IMR-90 (cell line): ENCODE measurements at regions not wholly inside any gene's neighbourhood (a gene's known extent, or its start where the extent isn't known, plus 50 kb on each side); places are given as distances from the start of the nearest gene placed in this dataset.

Experiments
- ATAC-seq: fragments of 200-7000 bp; cut with Tn5 transposase; 2 replicates; pipeline ENCODE4 v1.9.1; 2020; ENCODE audit warnings: low read depth, mild to moderate bottlenecking, moderate library complexity
- BruUV-seq: library from RNA; stranded (reverse); fragments of 400-500 nt; replicated peaks from 2 replicates; lab custom pipeline; 2021; lab: Mats Ljungman, UMichigan
- CTCF ChIA-PET: fragments of 300-600 bp; formaldehyde crosslinking; extraction: SDS; loops from one replicate; lab custom pipeline; 2021; ENCODE audit warnings: antibody characterized with exemption; lab: Yijun Ruan, JAX
- POLR2A ChIA-PET: fragments of 300-600 bp; sonication (Branson Sonifier 250); formaldehyde crosslinking; loops from one replicate; lab custom pipeline; 2022; ENCODE audit warnings: antibody characterized with exemption; ENCODE audit not compliant: unreplicated experiment; lab: Charles Lee
- DNase-seq: peaks from one replicate; pipeline ENCODE4 v3.0.0; 2013
- H2AFZ ChIP-seq: replicated peaks from 2 replicates; pipeline ENCODE3; 2013; ENCODE audit warnings: low read length, mild to moderate bottlenecking; ENCODE audit not compliant: poor library complexity
- H2AK5ac ChIP-seq: 2 replicates; pipeline ENCODE4 v1.6.1; 2013; ENCODE audit warnings: low read depth, low read length, inconsistent platforms
- H2AK9ac ChIP-seq: replicated peaks from 2 replicates; pipeline ENCODE3; 2013; ENCODE audit warnings: mild to moderate bottlenecking, low read depth, low read length, moderate library complexity; ENCODE audit not compliant: poor library complexity
- H2BK120ac ChIP-seq: 2 replicates; pipeline ENCODE4 v1.6.1; 2013; ENCODE audit warnings: low read depth, low read length, inconsistent platforms
- H2BK15ac ChIP-seq: 3 replicates; pipeline ENCODE4 v1.6.1; 2013; ENCODE audit warnings: low read depth, low read length, inconsistent platforms
- H2BK20ac ChIP-seq: 2 replicates; pipeline ENCODE4 v1.6.1; 2013; ENCODE audit warnings: low read depth, mild to moderate bottlenecking, inconsistent platforms, low read length, moderate library complexity
- H2BK5ac ChIP-seq: 2 replicates; pipeline ENCODE4 v1.6.1; 2013; ENCODE audit warnings: mild to moderate bottlenecking, low read depth, low read length, inconsistent platforms; ENCODE audit not compliant: poor library complexity, severe bottlenecking
- H3K14ac ChIP-seq: replicated peaks from 2 replicates; pipeline ENCODE4 v1.6.1; 2013; ENCODE audit warnings: low read depth, low read length, inconsistent platforms
- H3K18ac ChIP-seq: 2 replicates; pipeline ENCODE4 v1.6.1; 2013; ENCODE audit warnings: low read depth, low read length, control low read depth
- H3K23ac ChIP-seq: 2 replicates; pipeline ENCODE4 v1.6.1; 2013; ENCODE audit warnings: low read depth, low read length, inconsistent platforms
- H3K27ac ChIP-seq: 2 replicates; pipeline ENCODE4 v1.5.1; 2013; ENCODE audit warnings: mild to moderate bottlenecking, control low read depth, low read length; ENCODE audit not compliant: insufficient read depth
- H3K27me3 ChIP-seq: 2 replicates; pipeline ENCODE4 v1.6.1; 2013; ENCODE audit warnings: low read length; ENCODE audit not compliant: control insufficient read depth, insufficient read depth
- H3K36me3 ChIP-seq: 2 replicates; pipeline ENCODE4 v1.6.1; 2013; ENCODE audit warnings: low read length, mixed read lengths; ENCODE audit not compliant: control insufficient read depth, insufficient read depth
- H3K4ac ChIP-seq: 2 replicates; pipeline ENCODE4 v1.6.1; 2013; ENCODE audit warnings: low read depth, low read length, inconsistent platforms
- H3K4me1 ChIP-seq: 2 replicates; pipeline ENCODE4 v1.6.1; 2013; ENCODE audit warnings: low read length, mixed read lengths; ENCODE audit not compliant: control insufficient read depth, insufficient read depth
- H3K4me2 ChIP-seq: 2 replicates; pipeline ENCODE4 v1.6.1; 2013; ENCODE audit warnings: low read depth, mild to moderate bottlenecking, control low read depth, low read length, moderate library complexity
- H3K4me3 ChIP-seq: 2 replicates; pipeline ENCODE4 v1.5.1; 2013; ENCODE audit warnings: low read depth, mild to moderate bottlenecking, control low read depth, low read length, moderate library complexity; ENCODE audit not compliant: insufficient read depth
- H3K56ac ChIP-seq: 2 replicates; pipeline ENCODE4 v1.6.1; 2013; ENCODE audit warnings: low read length, inconsistent platforms; ENCODE audit not compliant: insufficient read depth; ENCODE audit errors: extremely low read depth
- H3K79me1 ChIP-seq, 2 experiments: 2 replicates each; pipeline ENCODE4 v1.6.1; 2013; ENCODE audit warnings: low read length in 2 of 2, inconsistent platforms in 1 of 2, low read depth in 1 of 2
- H3K9ac ChIP-seq: 2 replicates; pipeline ENCODE4 v1.6.1; 2013; ENCODE audit warnings: low read depth, low read length, control low read depth
- H3K9me1 ChIP-seq: 2 replicates; pipeline ENCODE4 v1.6.1; 2013; ENCODE audit warnings: low read length, inconsistent platforms; ENCODE audit not compliant: insufficient read depth
- H3K9me3 ChIP-seq: 2 replicates; pipeline ENCODE4 v1.6.1; 2013; ENCODE audit warnings: low read length; ENCODE audit not compliant: control insufficient read depth, insufficient read depth
- H4K20me1 ChIP-seq: 2 replicates; pipeline ENCODE4 v1.6.1; 2013; ENCODE audit warnings: low read length, inconsistent platforms; ENCODE audit not compliant: insufficient read depth
- H4K5ac ChIP-seq: 2 replicates; pipeline ENCODE4 v1.6.1; 2013; ENCODE audit warnings: mild to moderate bottlenecking, low read depth, low read length, control low read depth
- H4K8ac ChIP-seq, 2 experiments: 2 replicates each; pipeline ENCODE4 v1.6.1; 2013; ENCODE audit warnings: low read depth in 2 of 2, low read length in 2 of 2, control low read depth in 1 of 2, inconsistent platforms in 1 of 2
- H4K91ac ChIP-seq: 2 replicates; pipeline ENCODE4 v1.6.1; 2013; ENCODE audit warnings: low read depth, low read length, inconsistent platforms; ENCODE audit not compliant: insufficient read depth
- BHLHE40 ChIP-seq: fragments of 150-350 bp; IDR thresholded peaks from 2 replicates; pipeline ENCODE4 v1.6.1; 2016; ENCODE audit warnings: mild to moderate bottlenecking, low read depth, low read length
- CEBPB ChIP-seq: IDR thresholded peaks from 2 replicates; pipeline ENCODE4 v1.6.1; 2012; ENCODE audit warnings: low read depth, low read length, improper control_type of control experiment
- CHD1 ChIP-seq: IDR thresholded peaks from 2 replicates; pipeline ENCODE4 v1.6.1; 2012; ENCODE audit warnings: low read depth, low read length, improper control_type of control experiment
- CTCF ChIP-seq: conservative IDR thresholded peaks from 2 replicates; pipeline ENCODE4 v1.5.1; 2012; ENCODE audit warnings: mild to moderate bottlenecking, low read depth, low read length, improper control_type of control experiment
- ELK1 ChIP-seq: fragments of 150-350 bp; IDR thresholded peaks from 2 replicates; pipeline ENCODE4 v1.6.1; 2016; ENCODE audit warnings: low read depth, mild to moderate bottlenecking, low read length, moderate library complexity, borderline replicate concordance
- FOS ChIP-seq: fragments of 150-350 bp; IDR thresholded peaks from 2 replicates; pipeline ENCODE4 v1.6.1; 2016; ENCODE audit warnings: low read depth, low read length
- MAZ ChIP-seq: IDR thresholded peaks from 2 replicates; pipeline ENCODE4 v1.6.1; 2012; ENCODE audit warnings: low read depth, mild to moderate bottlenecking, low read length, improper control_type of control experiment, moderate library complexity, borderline replicate concordance
- MXI1 ChIP-seq: IDR thresholded peaks from 2 replicates; pipeline ENCODE4 v1.6.1; 2012; ENCODE audit warnings: low read depth, mild to moderate bottlenecking, low read length, moderate library complexity, borderline replicate concordance
- NFE2L2 ChIP-seq: fragments of 150-350 bp; IDR thresholded peaks from 2 replicates; pipeline ENCODE4 v1.6.1; 2016; ENCODE audit warnings: low read depth, mild to moderate bottlenecking, low read length
- RAD21 ChIP-seq: IDR thresholded peaks from 2 replicates; pipeline ENCODE4 v1.6.1; 2012; ENCODE audit warnings: low read length, improper control_type of control experiment
- RCOR1 ChIP-seq: IDR thresholded peaks from 2 replicates; pipeline ENCODE4 v1.6.1; 2012; ENCODE audit warnings: mild to moderate bottlenecking, low read length, improper control_type of control experiment; ENCODE audit not compliant: insufficient replicate concordance
- RFX5 ChIP-seq: IDR thresholded peaks from 2 replicates; pipeline ENCODE4 v1.8.0; 2012; ENCODE audit warnings: low read depth, mild to moderate bottlenecking, low read length, moderate library complexity
- SMC3 ChIP-seq: fragments of 150-350 bp; IDR thresholded peaks from 2 replicates; pipeline ENCODE4 v1.6.1; 2016; ENCODE audit warnings: low read depth, mild to moderate bottlenecking, antibody characterized with exemption, low read length, moderate library complexity
- WGBS, 2 experiments: methylation state at CpG; one replicate each; pipeline versions ENCODE4 v1.1.5 to v1.1.7; 2013; ENCODE audit warnings: missing lambda C conversion rate in 2 of 2; ENCODE audit not compliant: insufficient read length in 1 of 2; ENCODE audit errors: extremely low coverage in 2 of 2; 5-methylcytosine and 5-hydroxymethylcytosine counted together
- dilution Hi-C: fragments of 300-500 bp; cut with HindIII; formaldehyde crosslinking; loops from one replicate; pipeline ENCODE4 v1.14.3; 2018; ENCODE audit warnings: low sequenced_read_pairs; ENCODE audit not compliant: unreplicated experiment
- in situ Hi-C: fragments of 300-500 bp; cut with MboI; formaldehyde crosslinking; loops from 3 replicates; pipeline ENCODE4 v1.14.3; 2019; ENCODE audit warnings: low sequenced_read_pairs, inconsistent platforms, mixed read lengths
- intact Hi-C: fragments of 100-400 bp; cut with micrococcal nuclease; formaldehyde crosslinking; loops from 2 replicates; pipeline ENCODE4 v1.10.0; 2022

- no peaks in the 10 kb centered on the region for H3K36me3 ChIP-seq
- H3K9me3 ChIP-seq = no peaks in the 10 kb centered on the region
- DNase-seq (peak; percentile 91), ATAC-seq (peak; percentile 6; the same call in 1 of the 2 replicates)
- ChIA-PET CTCF (interaction anchor here (0.9 to 1.2 kb wide), 2 partner anchors 272 to 624 kb away, joined by 3 read pairs; no protein-coding TSS in a partner anchor), POLR2A (no interaction called here)
- H3K23ac ChIP-seq = peak overlapping the region; percentile 61; the same call in 1 of the 2 replicates
- WGBS, 2 experiments = no CpG with 5 or more reads among the region's 2 CpGs
- BruUV-seq = no TSS peak
- H4K5ac ChIP-seq = peak overlapping the region; percentile 87
- no peaks in the 10 kb centered on the region for H3K27me3 ChIP-seq
- H4K20me1 ChIP-seq = no peaks in the 10 kb centered on the region
- intact Hi-C loops (loop anchor here (2.0 kb wide), 1 partner anchor 136 kb away; no protein-coding TSS in a partner anchor), in situ Hi-C loops (no loop called here), dilution Hi-C loops (no loop called here)
- H2AK9ac ChIP-seq = no peak overlapping the region
- H3K9ac ChIP-seq = no peak overlapping the region; the same call in 1 of the 2 replicates
- H3K27ac ChIP-seq = peak overlapping the region; percentile 79
- peak overlapping the region; percentile 99 for H2BK120ac ChIP-seq
- H3K4me1 ChIP-seq = peaks cover 44% of the 10 kb centered on the region
- peak overlapping the region; percentile 30 for H3K56ac ChIP-seq
- H4K91ac ChIP-seq = peak overlapping the region; percentile 93
- 0 out of 2 replicates have a peak, but pooled peaks have one; percentile 4 for TF ChIP-seq RAD21
- TF ChIP-seq SMC3 = no peak
- TF ChIP-seq NFE2L2 = peak; percentile 76
- no peak for TF ChIP-seq RFX5
- TF ChIP-seq MXI1 = no peak
- TF ChIP-seq CHD1 = no peak
- no peak for TF ChIP-seq ELK1
- peak; percentile 92 for TF ChIP-seq CEBPB
- no peak for TF ChIP-seq RCOR1
- TF ChIP-seq MAZ = no peak
- TF ChIP-seq CTCF = no peak
- peak; percentile 65 for TF ChIP-seq BHLHE40
- TF ChIP-seq FOS = peak; percentile 87
- peak overlapping the region; percentile 87 for H2AK5ac ChIP-seq
- peaks cover 0 to 31% of the 10 kb centered on the region in 2 experiments; a peak in 3 of 4 replicates for H3K79me1 ChIP-seq
- no peak overlapping the region; the same call in 1 of the 2 replicates for H3K4me2 ChIP-seq
- H4K8ac ChIP-seq = peak overlapping the region; percentile 28 to 93; a peak in 3 of 4 replicates
- H3K4me3 ChIP-seq = no peak overlapping the region
- H3K4ac ChIP-seq = peak overlapping the region; percentile 88
- peak overlapping the region; percentile 94 for H2BK15ac ChIP-seq
- H2AFZ ChIP-seq = no peak overlapping the region
- peak overlapping the region; percentile 100 for H2BK20ac ChIP-seq
- peak overlapping the region; percentile 89 for H2BK5ac ChIP-seq
- H3K9me1 ChIP-seq = peaks cover 36% of the 10 kb centered on the region
- H3K14ac ChIP-seq = peak overlapping the region; percentile 90
- H3K18ac ChIP-seq = peak overlapping the region; percentile 96
Measured at GRCh38 chr15:39132954-39133600, 447.8 kb upstream of the THBS1 start.
